K562 (cell line): ENCODE measurements at regions not wholly inside any gene's neighbourhood (a gene's known extent, or its start where the extent isn't known, plus 50 kb on each side); places are given as distances from the start of the nearest gene placed in this dataset.

ENCODE experiments used
- GABPA ChIP-seq: fragments of 200-800 bp; sonication (Bioruptor generic); conservative IDR thresholded peaks from 2 replicates; pipeline ENCODE4 v1.6.1; 2016; ENCODE audit warnings: low read depth, missing genetic modification characterization, missing compliant biosample characterization
- GABPB1 ChIP-seq: sonication (generic); formaldehyde crosslinking; IDR thresholded peaks from 2 replicates; pipeline ENCODE4 v1.8.0; 2022; ENCODE audit warnings: mild to moderate bottlenecking, missing genetic modification reagents
- POLR2A ChIP-seq: fragments of 450-650 bp; conservative IDR thresholded peaks from 2 replicates; pipeline ENCODE4 v1.6.1; 2016
- SETDB1 ChIP-seq: IDR thresholded peaks from one replicate; pipeline ENCODE4 v1.6.1; 2012; ENCODE audit warnings: low read length, control low read depth, inconsistent platforms
- ZBTB8A ChIP-seq: fragments of 450-650 bp; IDR thresholded peaks from 2 replicates; pipeline ENCODE4 v1.6.1; 2018; ENCODE audit warnings: mild to moderate bottlenecking, moderate library complexity; ENCODE audit not compliant: partially characterized antibody
- ZNF174 ChIP-seq: fragments of 250-450 bp; sonication (Bioruptor Pico); IDR thresholded peaks from 2 replicates; pipeline ENCODE4 v1.4.0; 2020; ENCODE audit warnings: mild to moderate bottlenecking
- TF ChIP-seq, protein P1 (sequence below), 3 experiments: IDR thresholded peaks in 2 of 3; conservative IDR thresholded peaks in 1 of 3; 2 replicates each; pipeline ENCODE4 v1.5.1; 2011 to 2012; ENCODE audit warnings: low read length in 3 of 3, mild to moderate bottlenecking in 3 of 3, control low read depth in 2 of 3, improper control_type of control experiment in 1 of 3, inconsistent platforms in 1 of 3, low read depth in 1 of 3, mixed read lengths in 1 of 3, moderate library complexity in 1 of 3; ENCODE audit not compliant: insufficient read depth in 2 of 3
- TF ChIP-seq, protein P2 (sequence below): sonication (generic); formaldehyde crosslinking; IDR thresholded peaks from 2 replicates; pipeline ENCODE4 v1.8.0; 2023; ENCODE audit warnings: mild to moderate bottlenecking, missing genetic modification reagents
- TF ChIP-seq, protein P3 (sequence below): sonication (generic); formaldehyde crosslinking; IDR thresholded peaks from 2 replicates; pipeline ENCODE4 v1.8.1; 2023; ENCODE audit warnings: mild to moderate bottlenecking, missing genetic modification reagents
- TF ChIP-seq, protein P4 (sequence below): sonication (generic); formaldehyde crosslinking; IDR thresholded peaks from 2 replicates; pipeline ENCODE4 v1.8.1; 2023; ENCODE audit warnings: mild to moderate bottlenecking, missing genetic modification reagents, moderate library complexity
- TF ChIP-seq, protein P5 (sequence below): sonication (generic); formaldehyde crosslinking; IDR thresholded peaks from 2 replicates; pipeline ENCODE4 v1.8.0; 2022; ENCODE audit warnings: missing genetic modification reagents, mild to moderate bottlenecking, moderate library complexity, borderline replicate concordance
- TF ChIP-seq, protein P6 (sequence below): sonication (generic); formaldehyde crosslinking; IDR thresholded peaks from 2 replicates; pipeline ENCODE4 v1.8.1; 2023; ENCODE audit warnings: missing genetic modification reagents, mild to moderate bottlenecking, borderline replicate concordance
- TF ChIP-seq, protein P7 (sequence below), 2 experiments: fragments of 200-800 bp in 1 of 2; sonication (Bioruptor generic) in 1 of 2; sonication (generic) in 1 of 2; formaldehyde crosslinking in 1 of 2; IDR thresholded peaks in 1 of 2; conservative IDR thresholded peaks in 1 of 2; 2 replicates each; pipeline versions ENCODE4 v1.5.0 to v1.6.1; 2016 to 2020; ENCODE audit warnings: missing compliant biosample characterization in 1 of 2, missing genetic modification characterization in 1 of 2, missing genetic modification reagents in 1 of 2

DNA sequence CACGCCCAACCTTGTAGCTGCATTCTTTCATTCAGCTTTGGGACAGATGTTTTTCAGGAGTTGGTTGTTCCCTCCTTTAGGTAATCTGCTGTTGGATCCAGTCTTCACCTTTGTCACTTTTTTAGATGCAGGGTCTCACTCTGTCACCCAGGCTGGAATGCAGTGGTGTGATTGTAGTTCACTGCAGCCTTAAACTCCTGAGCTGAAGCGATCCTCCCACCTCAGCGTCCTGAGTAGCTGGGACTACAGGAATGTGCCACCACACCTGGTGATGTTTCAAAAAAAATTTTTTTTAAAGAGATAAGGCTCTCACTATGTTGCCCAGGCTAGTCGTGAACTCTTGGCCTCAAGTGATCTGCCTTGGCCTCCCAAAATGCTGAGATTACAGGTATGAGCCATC is 164.3 kb downstream of the KTN1 start:
- TF ChIP-seq, protein P1, sequence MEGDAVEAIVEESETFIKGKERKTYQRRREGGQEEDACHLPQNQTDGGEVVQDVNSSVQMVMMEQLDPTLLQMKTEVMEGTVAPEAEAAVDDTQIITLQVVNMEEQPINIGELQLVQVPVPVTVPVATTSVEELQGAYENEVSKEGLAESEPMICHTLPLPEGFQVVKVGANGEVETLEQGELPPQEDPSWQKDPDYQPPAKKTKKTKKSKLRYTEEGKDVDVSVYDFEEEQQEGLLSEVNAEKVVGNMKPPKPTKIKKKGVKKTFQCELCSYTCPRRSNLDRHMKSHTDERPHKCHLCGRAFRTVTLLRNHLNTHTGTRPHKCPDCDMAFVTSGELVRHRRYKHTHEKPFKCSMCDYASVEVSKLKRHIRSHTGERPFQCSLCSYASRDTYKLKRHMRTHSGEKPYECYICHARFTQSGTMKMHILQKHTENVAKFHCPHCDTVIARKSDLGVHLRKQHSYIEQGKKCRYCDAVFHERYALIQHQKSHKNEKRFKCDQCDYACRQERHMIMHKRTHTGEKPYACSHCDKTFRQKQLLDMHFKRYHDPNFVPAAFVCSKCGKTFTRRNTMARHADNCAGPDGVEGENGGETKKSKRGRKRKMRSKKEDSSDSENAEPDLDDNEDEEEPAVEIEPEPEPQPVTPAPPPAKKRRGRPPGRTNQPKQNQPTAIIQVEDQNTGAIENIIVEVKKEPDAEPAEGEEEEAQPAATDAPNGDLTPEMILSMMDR (IDR thresholded peaks at IDR 0.05 in 2 of 3, conservative IDR thresholded peaks at IDR 0.05 in 1 of 3; ENCODE audit: insufficient read depth in 2 of 3, low read depth in 1 of 3, low read length in 3 of 3) = no peak
- TF ChIP-seq GABPA (tag) (no peak), SETDB1 (no peak), ZBTB8A (no peak), POLR2A (no peak), GABPB1 (CRISPR knock-in tag) (no peak), ZNF174 (CRISPR knock-in tag) (no peak)
- TF ChIP-seq, protein P2, sequence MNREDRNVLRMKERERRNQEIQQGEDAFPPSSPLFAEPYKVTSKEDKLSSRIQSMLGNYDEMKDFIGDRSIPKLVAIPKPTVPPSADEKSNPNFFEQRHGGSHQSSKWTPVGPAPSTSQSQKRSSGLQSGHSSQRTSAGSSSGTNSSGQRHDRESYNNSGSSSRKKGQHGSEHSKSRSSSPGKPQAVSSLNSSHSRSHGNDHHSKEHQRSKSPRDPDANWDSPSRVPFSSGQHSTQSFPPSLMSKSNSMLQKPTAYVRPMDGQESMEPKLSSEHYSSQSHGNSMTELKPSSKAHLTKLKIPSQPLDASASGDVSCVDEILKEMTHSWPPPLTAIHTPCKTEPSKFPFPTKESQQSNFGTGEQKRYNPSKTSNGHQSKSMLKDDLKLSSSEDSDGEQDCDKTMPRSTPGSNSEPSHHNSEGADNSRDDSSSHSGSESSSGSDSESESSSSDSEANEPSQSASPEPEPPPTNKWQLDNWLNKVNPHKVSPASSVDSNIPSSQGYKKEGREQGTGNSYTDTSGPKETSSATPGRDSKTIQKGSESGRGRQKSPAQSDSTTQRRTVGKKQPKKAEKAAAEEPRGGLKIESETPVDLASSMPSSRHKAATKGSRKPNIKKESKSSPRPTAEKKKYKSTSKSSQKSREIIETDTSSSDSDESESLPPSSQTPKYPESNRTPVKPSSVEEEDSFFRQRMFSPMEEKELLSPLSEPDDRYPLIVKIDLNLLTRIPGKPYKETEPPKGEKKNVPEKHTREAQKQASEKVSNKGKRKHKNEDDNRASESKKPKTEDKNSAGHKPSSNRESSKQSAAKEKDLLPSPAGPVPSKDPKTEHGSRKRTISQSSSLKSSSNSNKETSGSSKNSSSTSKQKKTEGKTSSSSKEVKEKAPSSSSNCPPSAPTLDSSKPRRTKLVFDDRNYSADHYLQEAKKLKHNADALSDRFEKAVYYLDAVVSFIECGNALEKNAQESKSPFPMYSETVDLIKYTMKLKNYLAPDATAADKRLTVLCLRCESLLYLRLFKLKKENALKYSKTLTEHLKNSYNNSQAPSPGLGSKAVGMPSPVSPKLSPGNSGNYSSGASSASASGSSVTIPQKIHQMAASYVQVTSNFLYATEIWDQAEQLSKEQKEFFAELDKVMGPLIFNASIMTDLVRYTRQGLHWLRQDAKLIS (CRISPR knock-in tag) = no peak
- TF ChIP-seq, protein P3, sequence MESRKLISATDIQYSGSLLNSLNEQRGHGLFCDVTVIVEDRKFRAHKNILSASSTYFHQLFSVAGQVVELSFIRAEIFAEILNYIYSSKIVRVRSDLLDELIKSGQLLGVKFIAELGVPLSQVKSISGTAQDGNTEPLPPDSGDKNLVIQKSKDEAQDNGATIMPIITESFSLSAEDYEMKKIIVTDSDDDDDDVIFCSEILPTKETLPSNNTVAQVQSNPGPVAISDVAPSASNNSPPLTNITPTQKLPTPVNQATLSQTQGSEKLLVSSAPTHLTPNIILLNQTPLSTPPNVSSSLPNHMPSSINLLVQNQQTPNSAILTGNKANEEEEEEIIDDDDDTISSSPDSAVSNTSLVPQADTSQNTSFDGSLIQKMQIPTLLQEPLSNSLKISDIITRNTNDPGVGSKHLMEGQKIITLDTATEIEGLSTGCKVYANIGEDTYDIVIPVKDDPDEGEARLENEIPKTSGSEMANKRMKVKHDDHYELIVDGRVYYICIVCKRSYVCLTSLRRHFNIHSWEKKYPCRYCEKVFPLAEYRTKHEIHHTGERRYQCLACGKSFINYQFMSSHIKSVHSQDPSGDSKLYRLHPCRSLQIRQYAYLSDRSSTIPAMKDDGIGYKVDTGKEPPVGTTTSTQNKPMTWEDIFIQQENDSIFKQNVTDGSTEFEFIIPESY (CRISPR knock-in tag) = no peak
- TF ChIP-seq, protein P4, sequence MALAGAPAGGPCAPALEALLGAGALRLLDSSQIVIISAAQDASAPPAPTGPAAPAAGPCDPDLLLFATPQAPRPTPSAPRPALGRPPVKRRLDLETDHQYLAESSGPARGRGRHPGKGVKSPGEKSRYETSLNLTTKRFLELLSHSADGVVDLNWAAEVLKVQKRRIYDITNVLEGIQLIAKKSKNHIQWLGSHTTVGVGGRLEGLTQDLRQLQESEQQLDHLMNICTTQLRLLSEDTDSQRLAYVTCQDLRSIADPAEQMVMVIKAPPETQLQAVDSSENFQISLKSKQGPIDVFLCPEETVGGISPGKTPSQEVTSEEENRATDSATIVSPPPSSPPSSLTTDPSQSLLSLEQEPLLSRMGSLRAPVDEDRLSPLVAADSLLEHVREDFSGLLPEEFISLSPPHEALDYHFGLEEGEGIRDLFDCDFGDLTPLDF (CRISPR knock-in tag) = no peak
- TF ChIP-seq, protein P5, sequence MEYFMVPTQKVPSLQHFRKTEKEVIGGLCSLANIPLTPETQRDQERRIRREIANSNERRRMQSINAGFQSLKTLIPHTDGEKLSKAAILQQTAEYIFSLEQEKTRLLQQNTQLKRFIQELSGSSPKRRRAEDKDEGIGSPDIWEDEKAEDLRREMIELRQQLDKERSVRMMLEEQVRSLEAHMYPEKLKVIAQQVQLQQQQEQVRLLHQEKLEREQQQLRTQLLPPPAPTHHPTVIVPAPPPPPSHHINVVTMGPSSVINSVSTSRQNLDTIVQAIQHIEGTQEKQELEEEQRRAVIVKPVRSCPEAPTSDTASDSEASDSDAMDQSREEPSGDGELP (CRISPR knock-in tag) = no peak
- TF ChIP-seq, protein P6, sequence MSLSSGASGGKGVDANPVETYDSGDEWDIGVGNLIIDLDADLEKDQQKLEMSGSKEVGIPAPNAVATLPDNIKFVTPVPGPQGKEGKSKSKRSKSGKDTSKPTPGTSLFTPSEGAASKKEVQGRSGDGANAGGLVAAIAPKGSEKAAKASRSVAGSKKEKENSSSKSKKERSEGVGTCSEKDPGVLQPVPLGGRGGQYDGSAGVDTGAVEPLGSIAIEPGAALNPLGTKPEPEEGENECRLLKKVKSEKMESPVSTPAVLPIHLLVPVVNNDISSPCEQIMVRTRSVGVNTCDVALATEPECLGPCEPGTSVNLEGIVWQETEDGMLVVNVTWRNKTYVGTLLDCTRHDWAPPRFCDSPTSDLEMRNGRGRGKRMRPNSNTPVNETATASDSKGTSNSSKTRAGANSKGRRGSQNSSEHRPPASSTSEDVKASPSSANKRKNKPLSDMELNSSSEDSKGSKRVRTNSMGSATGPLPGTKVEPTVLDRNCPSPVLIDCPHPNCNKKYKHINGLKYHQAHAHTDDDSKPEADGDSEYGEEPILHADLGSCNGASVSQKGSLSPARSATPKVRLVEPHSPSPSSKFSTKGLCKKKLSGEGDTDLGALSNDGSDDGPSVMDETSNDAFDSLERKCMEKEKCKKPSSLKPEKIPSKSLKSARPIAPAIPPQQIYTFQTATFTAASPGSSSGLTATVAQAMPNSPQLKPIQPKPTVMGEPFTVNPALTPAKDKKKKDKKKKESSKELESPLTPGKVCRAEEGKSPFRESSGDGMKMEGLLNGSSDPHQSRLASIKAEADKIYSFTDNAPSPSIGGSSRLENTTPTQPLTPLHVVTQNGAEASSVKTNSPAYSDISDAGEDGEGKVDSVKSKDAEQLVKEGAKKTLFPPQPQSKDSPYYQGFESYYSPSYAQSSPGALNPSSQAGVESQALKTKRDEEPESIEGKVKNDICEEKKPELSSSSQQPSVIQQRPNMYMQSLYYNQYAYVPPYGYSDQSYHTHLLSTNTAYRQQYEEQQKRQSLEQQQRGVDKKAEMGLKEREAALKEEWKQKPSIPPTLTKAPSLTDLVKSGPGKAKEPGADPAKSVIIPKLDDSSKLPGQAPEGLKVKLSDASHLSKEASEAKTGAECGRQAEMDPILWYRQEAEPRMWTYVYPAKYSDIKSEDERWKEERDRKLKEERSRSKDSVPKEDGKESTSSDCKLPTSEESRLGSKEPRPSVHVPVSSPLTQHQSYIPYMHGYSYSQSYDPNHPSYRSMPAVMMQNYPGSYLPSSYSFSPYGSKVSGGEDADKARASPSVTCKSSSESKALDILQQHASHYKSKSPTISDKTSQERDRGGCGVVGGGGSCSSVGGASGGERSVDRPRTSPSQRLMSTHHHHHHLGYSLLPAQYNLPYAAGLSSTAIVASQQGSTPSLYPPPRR = no peak
- TF ChIP-seq, protein P7, sequence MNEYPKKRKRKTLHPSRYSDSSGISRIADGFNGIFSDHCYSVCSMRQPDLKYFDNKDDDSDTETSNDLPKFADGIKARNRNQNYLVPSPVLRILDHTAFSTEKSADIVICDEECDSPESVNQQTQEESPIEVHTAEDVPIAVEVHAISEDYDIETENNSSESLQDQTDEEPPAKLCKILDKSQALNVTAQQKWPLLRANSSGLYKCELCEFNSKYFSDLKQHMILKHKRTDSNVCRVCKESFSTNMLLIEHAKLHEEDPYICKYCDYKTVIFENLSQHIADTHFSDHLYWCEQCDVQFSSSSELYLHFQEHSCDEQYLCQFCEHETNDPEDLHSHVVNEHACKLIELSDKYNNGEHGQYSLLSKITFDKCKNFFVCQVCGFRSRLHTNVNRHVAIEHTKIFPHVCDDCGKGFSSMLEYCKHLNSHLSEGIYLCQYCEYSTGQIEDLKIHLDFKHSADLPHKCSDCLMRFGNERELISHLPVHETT (CRISPR knock-in tag; conservative IDR thresholded peaks at IDR 0.05 in 1 of 2, IDR thresholded peaks at IDR 0.05 in 1 of 2) = no peak
